GM19351 (cell line): ENCODE measurements at regions not wholly inside any gene's neighbourhood (a gene's known extent, or its start where the extent isn't known, plus 50 kb on each side); places are given as distances from the start of the nearest gene placed in this dataset.

Experiments used
- ATAC-seq: cut with Tn5 transposase; IDR thresholded peaks from one replicate; pipeline ENCODE4 v1.9.1; 2021; ENCODE audit warnings: mild to moderate bottlenecking, moderate library complexity; ENCODE audit not compliant: unreplicated experiment

DNA sequence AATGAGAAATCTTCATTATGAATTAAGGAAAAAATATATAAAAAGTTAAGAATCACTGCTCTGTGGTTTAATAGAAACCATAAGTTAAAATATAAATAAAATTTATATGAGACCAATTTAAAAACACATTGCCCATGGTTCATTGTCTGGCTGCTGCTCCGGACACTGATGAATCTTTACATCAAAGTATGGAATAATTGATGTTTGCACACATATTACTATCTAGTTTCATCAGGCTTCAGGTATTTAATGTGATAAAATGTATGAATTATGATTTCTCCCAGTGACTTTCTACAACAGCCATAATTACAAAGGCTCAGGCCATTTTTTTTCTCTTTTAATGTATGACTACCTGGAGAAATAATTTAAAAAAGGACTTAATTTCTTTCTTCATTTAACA lies 599.1 kb upstream of the PRMT6 start:
- no peak for ATAC-seq

GRCh38 chr1:106458866-106459265 lies 597.6 kb upstream of the PRMT6 start:
- ATAC-seq: no peak

DNA sequence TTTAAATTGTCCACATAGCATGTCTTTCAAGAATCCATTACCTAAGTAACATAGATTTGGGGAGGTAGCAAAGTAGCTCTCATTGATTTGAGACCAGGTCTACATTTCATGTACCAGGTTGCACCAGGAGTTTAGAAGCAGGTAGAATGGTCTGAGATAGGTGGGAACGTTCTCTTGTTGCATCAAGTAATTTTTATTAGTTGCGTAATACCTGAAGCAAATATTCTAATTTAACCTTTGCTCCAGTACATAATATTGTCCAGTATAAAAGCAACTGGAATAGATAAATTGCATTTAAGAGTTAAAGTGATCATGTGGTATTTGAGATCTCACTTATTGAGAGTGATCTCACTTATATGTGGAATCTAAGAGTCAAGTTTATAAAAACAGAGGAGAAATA lies 597.1 kb upstream of the PRMT6 start:
- ATAC-seq: no peak

GRCh38 chr1:106465666-106466065 lies 590.8 kb upstream of the PRMT6 start:
- ATAC-seq: no peak

DNA sequence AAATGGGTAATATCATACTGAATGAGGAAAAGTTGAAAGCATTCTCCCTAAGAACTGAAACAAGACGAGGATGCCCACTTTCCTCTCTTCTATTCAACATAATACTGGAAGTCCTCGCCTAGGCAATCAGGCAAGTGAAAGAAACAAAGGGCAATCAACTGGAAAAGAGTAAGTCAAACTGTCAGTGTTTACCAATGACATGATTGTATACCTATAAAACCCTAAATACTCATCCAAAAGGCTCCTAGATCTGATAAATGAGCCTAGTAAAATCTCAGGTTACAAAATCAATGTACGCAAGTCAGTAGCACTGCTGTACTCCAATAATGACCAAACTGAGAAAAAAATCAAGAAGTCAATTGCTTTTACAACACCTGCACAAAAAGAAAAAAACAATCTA lies 575.8 kb upstream of the PRMT6 start:
- no peak for ATAC-seq

GRCh38 chr1:106492880-106493279 lies 563.6 kb upstream of the PRMT6 start:
- ATAC-seq: no peak

DNA sequence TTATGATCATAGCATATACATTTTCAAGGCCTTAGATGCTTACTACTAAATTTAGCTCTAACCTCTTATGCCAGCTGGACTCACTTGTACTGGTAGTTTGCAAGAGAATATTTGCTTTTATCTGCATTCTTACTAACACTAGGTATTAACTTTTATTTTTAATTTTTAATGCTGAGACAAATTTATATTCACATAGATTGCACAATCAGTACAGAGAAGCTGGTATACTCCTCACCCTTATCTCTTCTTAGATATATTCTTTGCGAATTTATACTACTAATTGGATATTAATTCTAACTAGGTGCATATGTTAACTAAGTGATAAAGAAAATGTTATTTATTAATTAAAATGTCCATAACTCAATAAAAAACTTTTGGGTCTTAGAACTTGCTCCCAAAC lies 561.8 kb upstream of the PRMT6 start:
- ATAC-seq: no peak

- ATAC-seq: no peak
Measured at GRCh38 chr1:106498238-106498637, 558.2 kb upstream of the PRMT6 start.

DNA sequence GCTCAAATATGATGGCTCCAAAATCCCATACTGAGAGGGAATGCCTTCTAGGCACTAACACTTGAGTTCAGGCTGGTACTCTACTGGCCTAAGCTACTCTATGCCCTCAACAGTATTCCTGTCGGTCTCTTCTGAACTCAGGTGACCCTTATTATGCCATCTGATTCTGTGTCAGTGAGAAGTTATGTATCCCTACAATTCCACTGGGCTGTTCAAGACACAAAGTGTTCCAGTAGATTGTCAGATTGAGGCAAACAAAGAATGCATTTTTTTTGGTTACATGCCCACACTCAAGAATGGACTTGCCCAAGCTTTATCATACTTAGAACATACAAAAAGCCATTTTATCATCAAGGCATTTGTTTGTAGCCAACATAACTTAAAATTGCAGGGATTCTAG lies 553.8 kb upstream of the PRMT6 start:
- ATAC-seq: no peak

- ATAC-seq: no peak
Measured at GRCh38 chr1:106515375-106515774, 541.1 kb upstream of the PRMT6 start.

GRCh38 chr1:106517224-106517623 lies 539.2 kb upstream of the PRMT6 start:
- no peak for ATAC-seq

- ATAC-seq: no peak
Measured at GRCh38 chr1:106523497-106523896, 533.0 kb upstream of the PRMT6 start.

GRCh38 chr1:106524631-106525030 lies 531.8 kb upstream of the PRMT6 start:
- no peak for ATAC-seq

DNA sequence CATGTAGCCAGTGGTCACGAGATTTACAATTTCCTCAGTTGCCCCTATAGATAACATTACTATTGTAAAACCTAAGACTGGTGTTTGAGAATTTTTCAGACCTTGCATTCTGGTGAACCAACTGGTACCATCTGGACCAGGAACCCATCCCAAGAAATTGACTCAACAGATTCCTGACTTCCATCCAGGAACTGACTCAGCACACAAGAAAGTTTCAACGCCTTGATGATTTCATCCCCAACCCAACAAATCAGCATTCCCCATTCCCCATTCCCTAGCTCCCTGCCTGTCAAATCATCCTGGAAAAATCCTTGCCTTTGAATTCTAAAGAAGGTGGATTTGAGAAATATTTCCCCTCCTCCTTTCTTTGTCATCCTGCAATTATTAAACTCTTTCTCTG lies 529.8 kb upstream of the PRMT6 start:
- ATAC-seq: no peak

- ATAC-seq: no peak
Measured at GRCh38 chr1:106534612-106535011, 521.9 kb upstream of the PRMT6 start.

GRCh38 chr1:106536741-106537140 lies 519.7 kb upstream of the PRMT6 start:
- no peak for ATAC-seq

- ATAC-seq: no peak
Measured at GRCh38 chr1:106548726-106549125, 507.7 kb upstream of the PRMT6 start.

GRCh38 chr1:106554294-106554693 lies 502.2 kb upstream of the PRMT6 start:
- ATAC-seq: no peak

GRCh38 chr1:106555571-106555970 lies 500.9 kb upstream of the PRMT6 start:
- ATAC-seq: no peak

- ATAC-seq: no peak
Measured at GRCh38 chr1:106564192-106564591, 492.3 kb upstream of the PRMT6 start.

DNA sequence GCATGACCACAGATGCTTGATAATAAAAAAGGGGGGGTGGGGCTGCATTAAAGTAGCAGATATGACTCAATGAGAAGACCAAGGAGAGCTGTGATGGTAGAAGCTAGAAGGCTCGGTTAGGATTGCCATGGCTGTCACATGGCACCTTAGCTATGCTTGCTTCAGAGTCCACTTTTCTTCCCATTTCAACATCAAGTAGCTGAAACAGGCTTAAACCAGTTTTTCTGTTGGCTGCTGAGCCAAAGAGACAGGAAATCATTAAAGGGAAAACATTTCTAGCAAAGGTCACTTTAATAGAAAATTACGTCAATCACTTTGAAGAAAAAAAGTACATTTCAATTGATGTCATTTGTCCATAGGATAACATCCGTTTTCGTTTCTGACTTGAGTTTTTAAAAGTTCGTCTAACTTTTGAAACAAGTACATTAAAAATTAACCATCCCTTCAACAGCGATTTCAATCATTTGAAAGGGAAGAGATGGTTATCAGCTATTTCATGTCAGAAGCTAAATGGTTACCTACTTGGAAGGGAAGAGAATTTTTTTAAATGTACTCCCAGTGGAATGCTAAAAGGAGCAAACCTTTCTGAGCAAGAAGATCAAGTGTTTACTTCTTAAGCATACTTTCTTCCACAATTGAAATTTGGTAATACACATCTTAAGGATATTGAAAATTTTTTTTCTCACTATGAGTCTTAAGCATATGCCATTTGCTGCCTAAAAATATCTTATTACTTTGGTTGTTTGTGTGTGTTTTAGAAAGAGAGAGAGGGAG lies 488.1 kb upstream of the PRMT6 start:
- no peak for ATAC-seq

DNA sequence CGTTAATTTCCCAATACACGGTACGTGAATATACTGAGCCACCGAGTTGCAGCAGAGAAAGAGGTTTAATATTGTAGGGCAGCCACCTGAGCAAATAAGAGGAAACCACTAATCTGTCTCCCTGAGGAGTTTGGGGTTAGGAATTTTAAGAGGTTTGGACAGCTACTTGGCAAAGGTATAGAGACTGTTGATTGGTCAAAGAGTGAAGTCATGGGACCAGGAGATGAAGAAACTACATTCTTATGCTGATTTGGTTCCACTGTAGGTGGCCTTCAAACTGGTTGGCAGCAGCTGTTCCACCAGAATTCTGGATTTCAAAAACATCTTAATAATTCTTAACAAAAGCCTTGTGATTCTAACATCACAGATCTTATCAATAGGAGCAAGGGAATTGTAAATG lies 485.4 kb upstream of the PRMT6 start:
- ATAC-seq: no peak

- ATAC-seq: no peak
Measured at GRCh38 chr1:106584107-106584506, 472.4 kb upstream of the PRMT6 start.
